ENCODE measurements at regions not wholly inside any gene's neighbourhood (a gene's known extent, or its start where the extent isn't known, plus 50 kb on each side); places are given as distances from the start of the nearest gene placed in this dataset.

DNA sequence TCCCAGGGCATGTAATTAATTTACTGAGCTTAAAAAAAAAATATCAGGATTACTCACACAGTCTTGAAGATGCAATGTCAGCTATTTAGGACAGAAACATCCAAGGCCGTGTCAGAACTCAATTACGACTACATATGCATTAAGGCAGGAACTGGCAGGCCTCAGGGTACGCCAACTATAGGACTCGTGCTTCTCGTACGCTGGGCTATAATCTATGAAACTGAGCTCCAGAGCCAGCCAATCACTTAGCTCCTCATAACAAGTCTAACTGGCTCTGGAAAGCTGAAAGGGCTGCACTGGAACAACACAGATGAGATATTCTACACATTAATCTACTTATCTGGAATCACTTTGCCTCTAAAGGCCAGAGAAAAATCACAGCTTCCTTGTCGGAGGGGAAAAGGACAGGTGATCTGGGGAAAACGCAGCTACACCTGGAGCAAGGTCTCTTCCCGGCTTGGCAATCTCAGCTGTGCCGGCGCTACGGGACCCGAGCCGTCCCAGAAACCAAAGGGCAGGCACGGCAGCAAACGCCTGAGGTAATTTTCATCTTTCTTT is 212.0 kb downstream of the DEPDC1B start:
- TF ChIP-seq POLR2A (IDR thresholded peaks at IDR 0.05) = no peak
- TF ChIP-seq, protein P1, sequence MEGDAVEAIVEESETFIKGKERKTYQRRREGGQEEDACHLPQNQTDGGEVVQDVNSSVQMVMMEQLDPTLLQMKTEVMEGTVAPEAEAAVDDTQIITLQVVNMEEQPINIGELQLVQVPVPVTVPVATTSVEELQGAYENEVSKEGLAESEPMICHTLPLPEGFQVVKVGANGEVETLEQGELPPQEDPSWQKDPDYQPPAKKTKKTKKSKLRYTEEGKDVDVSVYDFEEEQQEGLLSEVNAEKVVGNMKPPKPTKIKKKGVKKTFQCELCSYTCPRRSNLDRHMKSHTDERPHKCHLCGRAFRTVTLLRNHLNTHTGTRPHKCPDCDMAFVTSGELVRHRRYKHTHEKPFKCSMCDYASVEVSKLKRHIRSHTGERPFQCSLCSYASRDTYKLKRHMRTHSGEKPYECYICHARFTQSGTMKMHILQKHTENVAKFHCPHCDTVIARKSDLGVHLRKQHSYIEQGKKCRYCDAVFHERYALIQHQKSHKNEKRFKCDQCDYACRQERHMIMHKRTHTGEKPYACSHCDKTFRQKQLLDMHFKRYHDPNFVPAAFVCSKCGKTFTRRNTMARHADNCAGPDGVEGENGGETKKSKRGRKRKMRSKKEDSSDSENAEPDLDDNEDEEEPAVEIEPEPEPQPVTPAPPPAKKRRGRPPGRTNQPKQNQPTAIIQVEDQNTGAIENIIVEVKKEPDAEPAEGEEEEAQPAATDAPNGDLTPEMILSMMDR (IDR thresholded peaks at IDR 0.05) = no peak
- 11 to 14% methylated on average over 16 of the region's 16 CpGs for WGBS, 2 donors
- intact Hi-C loops (cut with DNase I) = no loop called here
- no peaks in the 10 kb centered on the region for H3K36me3 ChIP-seq (replicated peaks in 1 of 2; ENCODE audit: insufficient read depth in 1 of 2, low read depth in 2 of 2)
- ATAC-seq = peak; percentile 77
- H3K4me3 ChIP-seq = no peak overlapping the region
- no peaks in the 10 kb centered on the region for H3K27me3 ChIP-seq
- no peaks in the 10 kb centered on the region for H3K9me3 ChIP-seq
- H3K27ac ChIP-seq = no peak overlapping the region
- peak; percentile 9 to 42 (median 16) for DNase-seq
- peaks cover 8% of the 10 kb centered on the region for H3K4me1 ChIP-seq

DNA sequence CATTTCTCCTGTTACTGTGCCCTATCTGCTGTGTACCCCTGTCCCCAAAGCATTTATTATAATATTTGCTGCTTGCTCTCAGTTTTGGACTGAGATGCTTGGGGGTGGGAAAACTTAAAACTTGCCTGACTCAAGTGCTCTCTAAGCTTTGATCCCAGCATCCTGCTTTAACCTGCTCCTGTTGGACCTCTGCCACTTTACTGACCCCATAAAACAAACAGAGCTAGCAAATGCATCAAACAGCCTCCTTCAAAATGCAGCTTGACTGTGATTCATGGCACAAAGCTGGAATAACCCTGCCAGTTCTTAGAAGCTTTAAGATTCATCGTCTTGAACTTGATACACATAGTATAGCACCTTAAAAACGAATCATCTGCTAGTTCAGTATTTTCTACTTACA is 212.5 kb downstream of the DEPDC1B start:
- 30 to 33% methylated on average over 2 of the region's 2 CpGs for WGBS, 2 donors
- H3K4me1 ChIP-seq = peaks cover 8% of the 10 kb centered on the region
- no peak for DNase-seq
- intact Hi-C loops (cut with DNase I) = no loop called here
- no peak for TF ChIP-seq POLR2A (IDR thresholded peaks at IDR 0.05)
- TF ChIP-seq, protein P1 (IDR thresholded peaks at IDR 0.05) = no peak
- no peaks in the 10 kb centered on the region for H3K36me3 ChIP-seq (replicated peaks in 1 of 2; ENCODE audit: insufficient read depth in 1 of 2, low read depth in 2 of 2)
- H3K4me3 ChIP-seq = no peak overlapping the region
- no peaks in the 10 kb centered on the region for H3K9me3 ChIP-seq
- no peaks in the 10 kb centered on the region for H3K27me3 ChIP-seq
- no peak for ATAC-seq
- no peak overlapping the region for H3K27ac ChIP-seq

DNA sequence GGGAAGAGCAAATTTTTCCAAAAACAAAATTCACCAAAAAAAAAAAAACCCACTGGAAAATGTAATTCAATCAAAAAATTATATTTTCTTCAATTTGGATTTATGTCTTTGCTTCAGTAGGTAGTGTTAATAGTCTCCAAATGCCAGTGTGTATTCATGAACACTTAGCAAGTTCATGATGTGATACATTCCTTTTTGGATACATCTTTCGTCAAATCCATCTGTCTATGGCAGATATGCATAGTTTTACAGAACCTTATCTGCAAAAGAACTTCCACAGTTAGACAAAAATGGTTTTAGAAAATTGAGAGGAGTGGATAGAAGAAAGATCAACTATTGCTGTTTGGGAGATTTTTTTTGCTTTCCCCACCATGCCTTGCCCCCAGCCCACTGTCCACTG is 214.6 kb downstream of the DEPDC1B start:
- intact Hi-C loops (cut with DNase I) = no loop called here
- H3K27ac ChIP-seq = no peak overlapping the region
- no peak for ATAC-seq
- H3K36me3 ChIP-seq (replicated peaks in 1 of 2; ENCODE audit: insufficient read depth in 1 of 2, low read depth in 2 of 2) = no peaks in the 10 kb centered on the region
- no peaks in the 10 kb centered on the region for H3K9me3 ChIP-seq
- no peak for DNase-seq
- no peak for TF ChIP-seq POLR2A (IDR thresholded peaks at IDR 0.05)
- TF ChIP-seq, protein P1 (IDR thresholded peaks at IDR 0.05) = no peak
- H3K27me3 ChIP-seq = no peaks in the 10 kb centered on the region
- no peak overlapping the region for H3K4me3 ChIP-seq
- peaks cover 8% of the 10 kb centered on the region for H3K4me1 ChIP-seq
- 71 to 87% methylated on average over 1 of the region's 1 CpG for WGBS, 2 donors

DNA sequence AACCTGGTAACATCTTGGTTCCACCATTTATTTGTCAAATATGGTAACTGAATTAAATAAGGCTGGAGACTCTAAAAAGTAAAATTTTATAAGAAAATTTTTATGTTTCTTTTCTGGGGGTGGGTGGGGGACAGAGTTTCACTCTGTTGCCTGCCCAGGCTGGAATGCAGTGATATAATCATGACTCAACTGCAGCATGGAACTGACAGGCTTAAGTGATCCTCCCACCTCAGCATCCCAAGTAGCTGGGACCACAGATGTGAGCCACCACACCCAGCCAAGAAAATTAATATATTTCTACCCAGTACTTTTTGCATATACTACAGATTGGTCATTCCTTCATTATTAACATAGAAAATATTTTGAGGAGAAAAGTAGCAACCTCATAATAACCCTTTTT is 216.9 kb downstream of the DEPDC1B start:
- no peak for DNase-seq

DNA sequence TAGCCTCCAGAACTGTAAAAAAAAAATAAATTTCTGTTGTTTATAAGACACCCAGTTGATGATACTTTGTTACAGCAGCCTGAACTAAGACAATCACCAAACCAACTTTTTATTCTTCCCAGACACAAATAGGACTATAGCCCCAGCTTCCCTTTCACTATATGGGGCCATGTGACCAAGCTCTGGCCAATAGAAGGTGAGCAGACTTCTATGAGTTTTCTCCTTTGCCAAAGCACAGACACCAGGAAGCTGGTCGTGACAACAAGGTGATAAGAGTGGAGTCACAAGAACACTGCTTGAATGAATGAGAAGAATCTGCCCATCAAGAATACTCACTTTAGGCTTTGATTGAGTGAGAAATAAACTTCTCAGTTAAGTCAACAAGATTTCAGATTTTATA is 217.7 kb downstream of the DEPDC1B start:
- ATAC-seq (no peak), DNase-seq (no peak)
- Histone ChIP-seq H3K36me3 (replicated peaks in 1 of 2; ENCODE audit: insufficient read depth in 1 of 2, low read depth in 2 of 2) (no peaks in the 10 kb centered on the region), H3K9me3 (no peaks in the 10 kb centered on the region), H3K4me3 (no peak overlapping the region), H3K27me3 (no peaks in the 10 kb centered on the region), H3K4me1 (no peaks in the 10 kb centered on the region), H3K27ac (no peak overlapping the region)
- intact Hi-C loops (cut with DNase I) = no loop called here
- WGBS, 2 donors = 43 to 50% methylated on average over 1 of the region's 1 CpG
- TF ChIP-seq POLR2A (IDR thresholded peaks at IDR 0.05) = no peak
- TF ChIP-seq, protein P1 (IDR thresholded peaks at IDR 0.05) = no peak

More for the DNA sequence above, 216.9 kb downstream of the DEPDC1B start:
- ATAC-seq = no peak
- intact Hi-C loops (cut with DNase I) = no loop called here
- H3K27ac ChIP-seq = no peak overlapping the region
- no peak overlapping the region for H3K4me3 ChIP-seq
- peaks cover 6% of the 10 kb centered on the region for H3K4me1 ChIP-seq
- H3K27me3 ChIP-seq = no peaks in the 10 kb centered on the region
- no peak for TF ChIP-seq POLR2A (IDR thresholded peaks at IDR 0.05)
- TF ChIP-seq, protein P1 (IDR thresholded peaks at IDR 0.05) = no peak
- H3K9me3 ChIP-seq = no peaks in the 10 kb centered on the region
- no peaks in the 10 kb centered on the region for H3K36me3 ChIP-seq (replicated peaks in 1 of 2; ENCODE audit: insufficient read depth in 1 of 2, low read depth in 2 of 2)
